Daoy (cell line): ENCODE measurements at regions not wholly inside any gene's neighbourhood (a gene's known extent, or its start where the extent isn't known, plus 50 kb on each side); places are given as distances from the start of the nearest gene placed in this dataset.

Experiments
- DNase-seq: peaks from one replicate; pipeline ENCODE4 v3.0.0-alpha.2; 2015; ENCODE audit warnings: low read depth

DNA sequence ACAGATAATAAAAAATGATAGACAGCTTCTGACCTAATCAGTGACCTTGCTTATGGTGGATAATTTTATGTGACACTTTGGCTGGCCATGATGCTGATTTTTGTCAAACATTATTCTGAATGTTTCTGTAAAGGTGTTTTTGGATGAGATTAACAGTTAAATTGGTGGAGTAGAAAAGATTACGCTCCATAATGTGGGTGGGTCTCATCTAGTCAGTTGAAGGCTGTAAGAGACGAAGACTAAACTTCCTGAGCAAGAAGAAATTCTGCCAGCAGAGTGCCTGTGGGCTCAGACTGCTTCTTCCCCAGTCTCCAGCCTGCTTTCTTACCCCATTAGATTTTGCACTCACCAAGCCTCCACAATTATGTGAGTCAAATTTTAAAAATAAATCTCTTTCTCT is 214.9 kb upstream of the ITGA4 start:
- DNase-seq: no peak

GRCh38 chr2:181243319-181243718 is 213.9 kb upstream of the ITGA4 start:
- no peak for DNase-seq

GRCh38 chr2:181250691-181251090 is 206.5 kb upstream of the ITGA4 start:
- no peak for DNase-seq

GRCh38 chr2:181252262-181253148 is 204.7 kb upstream of the ITGA4 start:
- no peak for DNase-seq

GRCh38 chr2:181253438-181253837 is 203.7 kb upstream of the ITGA4 start:
- no peak for DNase-seq

DNA sequence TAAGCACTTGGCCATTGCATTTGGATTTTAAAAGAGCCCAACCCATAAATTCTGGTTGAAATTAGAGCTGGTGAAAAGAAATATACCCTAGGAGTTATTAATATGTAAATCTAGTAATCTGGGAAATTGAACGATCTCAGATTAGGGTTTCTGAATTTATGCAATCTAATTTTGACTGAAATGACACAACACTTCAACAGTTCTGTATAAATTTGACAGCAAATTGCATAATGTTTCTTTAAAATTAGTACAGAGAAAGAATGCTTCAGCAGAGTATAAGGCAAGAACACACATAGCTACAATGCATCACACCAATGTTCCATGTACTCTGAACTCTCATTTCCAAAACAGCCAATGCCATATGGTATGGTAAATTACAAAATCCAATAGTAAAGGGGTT is 201.5 kb upstream of the ITGA4 start:
- DNase-seq: no peak

DNA sequence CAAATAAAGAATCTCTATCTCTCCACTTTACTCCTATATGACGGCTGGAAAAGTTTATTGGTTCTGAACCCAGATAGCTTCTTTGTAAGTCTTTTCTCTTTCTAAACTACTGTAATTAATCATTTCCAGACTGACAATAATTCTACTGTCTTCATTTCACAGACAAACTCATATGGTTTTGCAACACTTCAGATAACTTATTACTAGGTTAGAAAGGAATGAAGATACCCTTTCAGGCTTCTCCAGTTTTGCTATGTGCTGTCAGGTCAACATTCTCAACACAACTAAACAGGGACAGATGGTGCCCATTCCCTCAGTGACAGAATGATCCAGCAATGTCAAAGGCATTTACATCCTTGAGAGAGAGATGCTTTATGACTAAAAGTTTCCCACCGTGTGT is 198.5 kb upstream of the ITGA4 start:
- DNase-seq: no peak

DNA sequence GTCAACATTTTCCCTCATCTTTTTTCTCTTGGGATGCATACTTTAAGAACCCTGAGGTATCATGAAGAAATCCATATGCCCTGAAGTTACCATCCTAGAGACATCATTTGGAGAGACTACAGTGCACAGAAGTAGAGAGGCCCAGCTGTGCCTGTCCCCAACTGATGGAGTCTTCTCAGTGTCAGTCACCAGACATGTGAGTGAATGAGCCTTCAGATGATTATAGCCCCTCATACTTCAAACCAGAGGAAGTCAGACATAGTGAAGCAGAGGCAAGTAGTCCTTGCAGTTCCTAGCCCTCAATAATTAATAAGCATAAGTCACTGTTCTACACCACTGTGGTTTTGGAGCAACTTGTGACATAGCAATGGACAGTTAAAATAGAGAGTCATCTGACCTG is 194.4 kb upstream of the ITGA4 start:
- DNase-seq: no peak

GRCh38 chr2:181264001-181264400 is 193.2 kb upstream of the ITGA4 start:
- no peak for DNase-seq

GRCh38 chr2:181264441-181264840 is 192.7 kb upstream of the ITGA4 start:
- no peak for DNase-seq

DNA sequence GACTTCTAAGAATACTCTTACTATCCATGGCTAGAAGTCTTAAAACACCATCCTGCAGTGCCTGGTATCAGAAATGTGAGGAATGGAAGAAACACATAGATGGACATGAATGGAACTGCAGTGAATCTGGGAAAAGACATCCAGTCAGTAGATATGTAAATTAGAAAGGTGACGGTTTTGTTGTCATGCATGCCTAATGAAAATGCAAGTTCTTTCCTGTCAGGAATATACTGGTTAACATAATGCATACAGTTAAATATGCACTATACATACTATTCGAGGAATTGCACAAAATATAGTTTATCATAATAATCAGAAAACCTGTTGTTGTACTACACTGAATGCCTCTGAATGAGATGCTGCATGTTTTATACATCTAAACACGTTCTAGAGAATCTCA is 190.6 kb upstream of the ITGA4 start:
- no peak for DNase-seq

- DNase-seq: no peak
Measured at GRCh38 chr2:181268174-181268867, 188.9 kb upstream of the ITGA4 start.

DNA sequence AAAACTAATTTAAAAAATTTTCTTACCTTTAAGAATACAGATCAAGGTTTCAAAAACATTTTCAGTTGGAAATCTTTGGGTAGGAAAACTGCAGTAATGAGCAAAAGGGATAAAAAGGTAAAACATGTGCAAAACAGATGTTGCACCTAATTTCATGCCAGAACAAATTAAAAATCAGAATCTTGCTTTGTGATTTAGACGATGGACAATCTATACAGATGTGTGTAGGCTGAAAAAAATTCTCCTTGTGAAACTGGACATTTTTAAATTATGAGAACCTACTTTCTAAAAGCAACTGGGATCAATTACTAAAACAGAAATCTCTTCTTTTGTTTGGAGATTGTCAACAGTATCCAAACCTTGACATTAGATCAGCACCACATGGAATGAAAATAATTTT is 183.2 kb upstream of the ITGA4 start:
- no peak for DNase-seq

DNA sequence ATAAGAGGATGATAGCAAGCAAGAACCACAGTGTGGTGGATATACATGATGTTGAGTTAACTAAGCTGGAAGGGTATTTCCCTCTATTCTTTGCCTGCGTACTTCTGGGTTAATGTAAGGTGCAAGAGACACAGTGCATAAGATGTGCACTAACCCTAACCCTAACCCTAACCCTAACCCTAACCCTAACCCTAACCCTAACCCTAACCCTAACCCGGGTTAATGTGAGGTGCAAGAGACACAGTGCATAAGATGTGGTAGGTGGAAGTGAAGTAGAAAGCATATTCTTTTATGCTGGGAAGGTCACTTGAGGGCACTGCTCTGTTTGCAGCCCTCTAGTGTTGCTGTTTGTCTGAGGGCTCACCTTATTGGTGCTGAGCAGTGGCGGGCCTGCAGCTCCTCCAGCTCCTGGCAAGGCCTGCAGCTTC is 181.5 kb upstream of the ITGA4 start:
- DNase-seq: no peak

- no peak for DNase-seq
Measured at GRCh38 chr2:181281206-181281832, 175.9 kb upstream of the ITGA4 start.

- no peak for DNase-seq
Measured at GRCh38 chr2:181285116-181285515, 172.1 kb upstream of the ITGA4 start.

GRCh38 chr2:181289698-181290097 is 167.5 kb upstream of the ITGA4 start:
- no peak for DNase-seq

- no peak for DNase-seq
Measured at GRCh38 chr2:181290182-181290581, 167.0 kb upstream of the ITGA4 start.

DNA sequence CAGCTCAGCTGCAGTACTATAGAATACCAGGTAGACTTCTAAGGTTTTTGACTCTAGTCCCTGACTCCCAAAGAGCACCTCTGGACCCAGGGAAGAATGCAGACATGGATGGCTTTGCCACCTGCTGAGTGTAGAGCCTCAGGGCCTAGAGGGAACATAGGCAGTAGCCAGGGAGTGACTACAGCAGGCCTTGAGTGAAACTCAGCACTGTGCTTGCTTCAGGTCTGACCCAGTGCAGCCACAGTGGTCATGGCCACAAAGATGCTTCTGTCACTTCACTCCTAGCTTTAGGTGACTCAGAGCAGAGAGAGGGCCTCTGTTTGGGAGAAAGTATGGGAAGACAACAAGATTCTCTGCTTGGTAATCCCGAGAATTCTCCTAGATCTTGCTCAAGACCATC is 162.2 kb upstream of the ITGA4 start:
- DNase-seq: no peak

GRCh38 chr2:181300600-181301291 is 156.4 kb upstream of the ITGA4 start:
- DNase-seq: no peak

DNA sequence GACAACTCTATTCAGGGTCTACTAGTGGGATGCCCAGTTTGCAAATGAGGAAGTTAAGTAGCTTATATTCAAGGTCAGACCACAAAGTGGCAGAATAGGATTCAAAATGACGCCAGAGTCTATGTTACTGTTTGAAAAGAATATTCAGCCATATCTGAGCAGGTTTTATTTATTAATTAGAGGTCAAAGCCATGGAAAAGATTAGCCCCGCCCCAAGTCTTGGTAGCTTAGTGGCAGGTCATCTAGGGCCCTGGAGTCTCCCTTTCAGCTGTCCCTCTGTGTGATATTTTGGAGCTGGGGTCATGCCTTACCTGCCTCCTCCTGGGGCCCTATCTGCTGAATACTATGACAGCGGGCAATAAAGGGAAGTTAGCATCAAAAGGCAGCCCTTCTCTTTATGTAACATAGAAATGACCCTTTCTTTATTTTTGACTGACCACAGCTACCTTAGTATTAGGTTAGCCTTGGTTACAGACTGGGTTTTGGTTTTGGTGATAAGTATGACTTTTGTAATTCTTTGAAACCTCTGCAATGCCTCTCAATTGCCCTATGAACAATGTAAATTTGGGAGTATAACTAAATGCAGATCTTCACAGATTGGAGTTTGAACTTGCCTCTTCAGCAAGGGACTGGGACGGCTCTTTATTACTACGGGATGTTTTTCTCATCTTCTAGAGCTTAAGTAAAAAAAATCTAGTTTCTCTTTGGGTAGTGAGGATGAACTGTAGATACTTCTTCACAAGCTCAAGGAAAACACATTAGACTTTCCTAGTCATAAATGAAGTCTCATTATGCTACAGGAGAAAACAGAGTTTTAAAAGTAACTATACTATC is 153.0 kb upstream of the ITGA4 start:
- DNase-seq: no peak
